H4 (cell line): ENCODE measurements at regions not wholly inside any gene's neighbourhood (a gene's known extent, or its start where the extent isn't known, plus 50 kb on each side); places are given as distances from the start of the nearest gene placed in this dataset.

Experiments
- DNase-seq: peaks from one replicate; pipeline ENCODE4 v3.0.0-alpha.2; 2015; ENCODE audit warnings: low spot score

DNA sequence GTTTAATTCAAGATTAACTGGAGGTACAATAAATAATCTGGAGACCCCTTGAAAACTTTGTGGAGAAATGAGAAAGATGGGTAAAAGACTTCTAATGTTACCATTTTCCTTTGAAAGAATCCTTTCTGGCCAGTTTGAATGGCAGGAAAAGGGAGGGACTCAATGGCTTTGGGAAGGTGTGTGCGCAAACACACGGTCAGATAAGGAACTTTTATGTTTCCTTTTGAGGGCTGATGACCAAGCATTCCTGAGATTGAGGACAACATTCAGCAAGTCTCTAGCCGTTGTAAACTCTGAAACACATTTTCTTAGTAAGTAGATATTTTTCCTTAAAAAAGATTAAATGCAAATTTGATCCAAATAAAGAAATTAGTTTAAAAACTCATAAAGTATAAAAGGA, 909.7 kb upstream of the TENM4 start:
- DNase-seq: no peak

DNA sequence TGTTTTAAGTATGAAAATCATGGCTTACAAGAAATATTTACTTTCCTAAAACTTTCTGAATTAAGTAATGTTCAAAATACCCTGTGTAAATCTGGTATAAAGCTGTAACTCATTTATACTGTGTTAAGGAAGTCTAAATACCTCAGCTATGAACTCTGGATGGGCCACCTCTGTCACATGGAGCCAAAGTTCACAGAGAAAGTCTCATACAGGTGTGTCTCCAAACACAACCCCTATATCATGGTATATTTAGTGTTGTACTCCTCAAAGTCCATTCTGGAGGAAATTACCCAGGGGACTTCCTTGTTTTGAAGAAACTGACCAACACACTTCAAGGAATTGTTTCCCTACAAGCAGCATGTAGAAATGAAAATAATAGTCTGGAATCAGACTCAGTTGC, 909.2 kb upstream of the TENM4 start:
- no peak for DNase-seq

DNA sequence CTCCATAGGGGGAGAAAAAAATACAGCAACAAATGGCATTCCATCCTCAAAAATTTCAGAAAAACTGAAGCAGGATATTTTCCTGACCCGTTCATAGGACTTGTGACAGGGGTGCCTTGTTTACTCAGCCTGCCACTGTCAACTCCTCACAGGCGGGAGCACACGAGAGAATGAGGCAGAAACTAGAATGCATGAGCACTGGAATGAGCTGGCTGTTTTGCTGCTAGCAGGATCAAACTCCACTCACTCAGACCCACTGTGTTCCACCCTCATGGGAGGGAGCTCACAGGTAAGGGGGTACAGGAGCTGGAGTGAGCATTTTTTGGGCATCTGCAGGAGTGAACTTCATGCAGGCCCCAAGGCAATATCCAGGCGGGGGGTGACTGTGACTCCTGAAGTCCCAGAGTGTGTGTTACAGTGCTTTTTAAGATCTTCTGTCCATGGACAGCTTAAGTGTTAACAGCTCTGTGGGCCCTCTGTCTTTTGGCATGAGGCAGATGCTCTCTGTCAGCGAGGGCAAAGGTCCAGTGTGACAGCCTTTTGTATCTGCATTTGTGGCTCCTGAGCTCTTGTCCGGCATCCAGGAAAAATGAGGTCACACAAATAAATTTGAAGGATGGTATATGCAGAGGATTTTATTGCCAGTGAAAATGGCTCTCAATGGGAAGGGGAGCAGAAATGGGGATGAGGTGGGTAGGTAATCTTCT, 905.7 kb upstream of the TENM4 start:
- no peak for DNase-seq

DNA sequence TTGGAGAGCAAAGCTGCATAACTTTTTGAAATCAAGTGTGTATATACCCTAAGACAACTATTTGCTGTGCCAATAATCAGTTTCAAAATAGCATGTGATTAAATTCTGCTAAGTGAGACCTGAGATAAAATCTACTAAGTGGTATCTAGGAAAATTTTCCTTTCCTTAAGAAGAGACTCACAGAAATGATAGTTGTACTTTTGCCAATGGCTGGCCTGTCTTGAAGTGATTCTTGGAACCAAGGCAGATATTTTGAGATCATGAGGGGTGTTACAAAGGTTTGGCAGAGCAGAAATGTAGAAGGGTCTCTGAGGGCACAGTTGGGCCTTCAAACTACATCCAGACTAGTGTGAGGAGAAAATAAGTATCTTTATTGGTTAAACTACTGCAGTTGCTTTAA, 902.6 kb upstream of the TENM4 start:
- DNase-seq: no peak

DNA sequence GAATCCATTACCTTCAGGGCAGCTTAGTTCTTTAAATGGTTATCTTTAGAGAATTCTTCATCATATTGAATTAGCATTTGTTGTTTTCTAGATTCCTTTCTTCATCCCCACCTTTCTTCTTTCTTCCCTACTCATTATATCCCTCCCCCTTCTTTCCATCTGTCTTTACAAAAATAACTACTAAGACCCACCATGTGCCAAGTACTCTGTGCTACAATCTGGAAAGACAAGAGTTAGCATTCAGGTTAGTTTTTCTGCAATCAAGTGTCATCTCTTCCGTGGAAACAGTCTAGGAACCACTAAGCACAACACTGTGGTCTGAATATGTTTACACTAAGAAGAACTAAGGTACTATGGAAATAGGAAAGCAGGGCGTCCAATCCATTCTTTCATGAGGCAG, 897.4 kb upstream of the TENM4 start:
- DNase-seq: no peak

DNA sequence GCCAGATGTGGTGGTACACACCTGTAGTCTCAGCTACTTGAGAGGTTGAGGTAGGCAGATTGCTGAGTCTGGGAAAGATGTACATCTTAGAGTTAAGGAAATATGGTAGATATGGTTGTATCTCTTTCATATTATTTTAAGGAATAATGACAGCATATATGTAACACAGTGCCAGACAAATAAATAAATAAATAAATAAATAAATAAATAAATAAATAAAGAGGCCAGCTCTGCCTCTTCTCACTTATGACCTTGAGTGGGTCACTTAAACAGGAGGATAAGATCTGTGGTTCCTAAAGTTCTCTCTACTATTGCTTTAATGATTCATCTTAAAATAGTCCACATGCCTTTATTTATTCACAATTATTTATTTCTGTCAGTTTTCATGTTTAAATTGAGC, 890.9 kb upstream of the TENM4 start:
- no peak for DNase-seq

DNA sequence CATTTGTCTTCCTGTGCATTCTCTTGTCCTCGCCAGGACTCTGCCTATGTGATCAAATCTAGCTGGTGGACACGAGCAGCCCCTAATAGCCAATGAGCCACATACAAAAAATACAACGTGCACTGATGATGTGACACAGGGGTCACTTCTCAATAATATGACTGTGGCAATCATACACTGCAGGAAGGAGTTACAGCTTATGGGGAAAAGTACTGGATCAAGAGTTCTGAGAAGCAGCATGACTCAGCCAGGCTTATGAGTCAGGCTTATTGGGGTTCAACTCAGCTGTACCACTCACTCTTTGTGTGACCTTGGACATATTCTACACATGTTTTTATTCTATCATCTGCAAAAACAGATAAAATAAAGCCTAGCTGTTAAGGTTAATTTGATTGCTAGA, 889.4 kb upstream of the TENM4 start:
- no peak for DNase-seq

DNA sequence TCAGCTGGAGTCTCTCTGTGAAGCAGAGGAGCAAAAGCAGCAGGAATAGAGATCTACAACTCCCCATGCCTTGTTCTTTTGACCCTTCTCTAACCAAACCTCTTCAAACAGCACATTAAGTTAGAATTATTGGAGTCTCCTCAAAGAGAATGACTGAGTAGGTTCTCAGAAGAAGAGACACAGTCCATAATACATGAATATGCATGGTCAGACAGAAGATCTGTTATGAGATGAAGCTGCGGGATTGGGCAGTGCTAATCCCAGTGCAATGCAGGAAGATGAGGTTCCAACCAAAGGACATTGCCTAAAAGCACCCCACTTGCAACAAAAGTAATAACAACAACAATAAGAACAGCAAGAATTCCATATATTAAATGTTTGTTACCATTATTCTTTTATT, 887.9 kb upstream of the TENM4 start:
- no peak for DNase-seq

DNA sequence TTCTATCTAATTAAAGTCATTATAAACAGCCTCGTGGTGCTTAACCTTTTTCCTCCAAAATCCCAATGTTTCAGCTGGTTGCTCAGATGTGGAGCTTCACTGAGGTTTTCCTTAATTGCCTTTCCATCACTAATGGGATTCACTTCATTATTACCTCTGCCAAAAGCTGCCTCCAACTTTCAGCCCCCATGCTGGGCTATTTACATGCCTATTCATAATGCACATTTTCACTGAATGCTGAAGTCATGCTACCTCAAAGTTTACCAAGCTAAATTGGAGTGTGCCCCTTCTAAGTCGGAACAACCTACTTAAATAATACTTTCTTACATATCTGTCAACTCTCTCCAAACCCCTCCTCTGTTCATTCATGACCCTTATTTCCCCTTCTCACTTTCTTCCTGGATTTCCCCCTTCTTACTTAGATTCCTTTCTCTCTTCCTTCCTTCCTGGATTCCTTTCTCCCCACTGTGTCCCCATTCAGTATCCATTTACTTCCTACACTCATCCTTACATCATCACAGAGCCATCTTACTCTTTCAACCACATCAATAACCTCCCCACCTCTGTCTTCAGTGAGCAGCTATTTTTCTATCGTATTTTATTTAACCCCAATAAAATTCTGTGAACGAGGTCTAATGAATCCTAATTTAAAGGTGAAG, 887.3 kb upstream of the TENM4 start:
- no peak for DNase-seq

DNA sequence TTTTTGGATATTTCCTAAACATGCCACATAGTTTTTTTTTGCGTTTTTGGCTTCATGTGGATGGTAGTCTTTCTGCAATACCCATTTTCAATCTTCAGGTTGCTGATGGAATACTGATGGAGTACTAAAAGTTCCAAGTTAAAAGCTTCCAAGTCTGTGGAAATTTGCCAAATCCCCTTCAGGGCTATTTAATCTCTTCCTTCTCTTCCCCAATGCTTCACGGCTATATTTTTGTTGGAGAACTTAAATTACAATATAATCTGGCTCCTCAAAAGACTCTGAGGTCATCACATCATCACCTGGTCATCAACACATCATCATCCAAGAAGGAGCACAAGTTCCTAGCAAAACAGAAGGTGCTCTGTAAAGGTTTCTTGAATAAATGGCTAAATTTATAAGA, 881.0 kb upstream of the TENM4 start:
- no peak for DNase-seq

DNA sequence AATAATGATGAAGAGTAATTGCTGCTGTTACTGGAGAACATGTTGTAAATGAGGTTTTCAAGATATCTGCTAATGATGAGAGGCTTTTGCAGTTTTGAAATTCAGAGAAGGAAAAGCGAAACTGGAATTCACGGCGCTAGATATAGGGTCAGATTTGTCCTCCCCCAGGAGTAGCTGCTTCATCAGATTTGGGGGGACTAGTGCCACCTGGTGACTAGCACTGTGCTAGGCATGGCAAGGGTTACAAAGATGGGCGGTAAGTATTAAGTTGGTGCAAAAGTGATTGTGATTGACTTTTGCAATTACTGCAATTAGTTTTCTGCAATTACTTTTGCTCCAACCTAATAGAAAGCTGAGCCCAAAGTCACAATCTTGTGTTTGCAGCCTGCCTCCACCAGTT, 879.9 kb upstream of the TENM4 start:
- DNase-seq: peak; percentile 13

DNA sequence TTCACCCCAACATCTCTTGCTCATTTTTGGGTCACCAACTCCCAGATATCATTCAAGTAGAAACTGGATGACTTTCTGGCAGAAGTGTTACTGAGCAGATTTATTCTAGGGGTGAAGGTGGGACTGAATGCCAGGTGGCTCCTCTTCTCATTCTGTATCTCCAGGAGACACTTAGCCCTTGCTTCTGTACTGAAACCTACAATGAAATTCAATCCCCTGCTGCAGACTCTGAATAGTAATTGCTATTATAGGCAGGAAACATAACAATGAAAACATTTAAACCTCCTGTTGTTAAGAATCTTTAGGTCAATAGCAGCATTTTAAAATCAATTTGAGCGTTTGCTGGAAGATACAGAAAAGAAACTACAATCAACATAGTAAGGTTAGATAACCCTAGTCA, 879.4 kb upstream of the TENM4 start:
- DNase-seq: no peak

DNA sequence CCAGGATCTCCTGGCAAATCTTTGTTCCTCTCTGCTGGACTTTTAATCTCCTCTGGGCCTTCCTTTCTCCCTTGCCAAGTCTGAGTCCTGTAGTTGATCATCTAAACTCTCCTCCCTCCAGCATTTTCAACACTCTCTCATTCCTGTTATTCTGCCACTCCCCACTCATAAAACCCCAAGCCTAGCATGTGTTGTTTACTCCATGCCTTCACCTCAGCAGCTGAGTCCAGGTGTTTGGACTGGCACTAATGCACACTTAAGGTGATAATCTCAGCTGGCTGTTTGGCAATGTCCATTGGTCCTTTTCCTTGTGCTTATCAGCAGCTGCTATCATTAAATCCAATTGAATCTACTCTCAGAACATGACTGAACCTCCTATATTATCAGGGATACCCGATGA, 876.8 kb upstream of the TENM4 start:
- DNase-seq: no peak

DNA sequence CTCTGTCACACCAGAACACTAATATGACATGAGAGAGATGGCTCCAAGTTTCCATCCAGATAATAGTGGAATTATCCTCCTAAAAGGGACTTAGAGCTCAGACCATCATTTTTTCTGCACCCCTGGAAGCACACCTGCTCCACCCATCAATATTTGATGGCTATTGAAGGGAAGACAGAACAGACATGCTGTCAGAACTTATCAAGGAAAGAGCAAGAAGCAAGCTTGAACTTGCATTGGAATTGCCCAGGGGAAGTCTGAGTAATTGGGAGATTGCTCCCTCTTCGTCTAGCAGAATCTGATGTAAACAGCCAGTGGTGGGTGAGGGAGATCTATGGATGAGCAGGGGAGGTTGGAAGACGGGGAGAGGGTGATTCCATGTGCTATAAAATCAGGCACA, 874.4 kb upstream of the TENM4 start:
- DNase-seq: no peak

DNA sequence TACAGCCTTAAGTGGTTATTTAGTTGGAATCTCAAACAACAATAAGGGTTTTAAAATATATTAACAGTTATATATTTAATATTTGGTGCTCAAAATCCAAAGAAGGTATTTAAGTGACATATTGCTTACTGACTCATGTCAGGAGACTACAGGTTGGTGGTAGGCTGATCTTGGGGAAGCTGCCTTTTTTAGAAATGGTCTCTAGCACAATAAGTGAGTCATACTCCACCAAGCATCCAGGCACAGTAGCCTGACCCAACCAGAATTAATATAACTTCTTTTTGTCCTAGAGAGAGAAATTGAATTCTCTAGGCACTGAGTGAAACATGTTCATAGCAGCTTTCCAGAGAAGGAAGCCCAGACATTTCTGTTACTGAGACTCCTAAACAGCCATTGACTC, 868.5 kb upstream of the TENM4 start:
- no peak for DNase-seq

DNA sequence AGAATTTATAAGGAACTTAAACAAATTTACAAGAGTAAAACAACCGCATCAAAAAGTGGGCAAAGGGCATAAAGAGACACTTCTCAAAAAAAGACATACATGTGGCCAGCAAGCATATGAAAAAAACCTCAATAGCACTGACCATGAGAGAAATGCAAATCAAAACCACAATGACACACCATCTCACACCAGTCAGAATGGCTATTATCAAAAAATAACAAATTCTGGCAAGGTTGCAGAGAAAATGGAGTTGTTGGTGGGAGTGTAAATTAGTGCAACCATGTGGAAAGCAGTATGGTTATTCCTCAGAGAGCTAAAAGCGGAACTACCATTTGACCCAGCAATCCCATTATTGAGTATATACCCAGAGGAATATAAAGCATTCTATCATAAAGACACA, 866.8 kb upstream of the TENM4 start:
- no peak for DNase-seq

DNA sequence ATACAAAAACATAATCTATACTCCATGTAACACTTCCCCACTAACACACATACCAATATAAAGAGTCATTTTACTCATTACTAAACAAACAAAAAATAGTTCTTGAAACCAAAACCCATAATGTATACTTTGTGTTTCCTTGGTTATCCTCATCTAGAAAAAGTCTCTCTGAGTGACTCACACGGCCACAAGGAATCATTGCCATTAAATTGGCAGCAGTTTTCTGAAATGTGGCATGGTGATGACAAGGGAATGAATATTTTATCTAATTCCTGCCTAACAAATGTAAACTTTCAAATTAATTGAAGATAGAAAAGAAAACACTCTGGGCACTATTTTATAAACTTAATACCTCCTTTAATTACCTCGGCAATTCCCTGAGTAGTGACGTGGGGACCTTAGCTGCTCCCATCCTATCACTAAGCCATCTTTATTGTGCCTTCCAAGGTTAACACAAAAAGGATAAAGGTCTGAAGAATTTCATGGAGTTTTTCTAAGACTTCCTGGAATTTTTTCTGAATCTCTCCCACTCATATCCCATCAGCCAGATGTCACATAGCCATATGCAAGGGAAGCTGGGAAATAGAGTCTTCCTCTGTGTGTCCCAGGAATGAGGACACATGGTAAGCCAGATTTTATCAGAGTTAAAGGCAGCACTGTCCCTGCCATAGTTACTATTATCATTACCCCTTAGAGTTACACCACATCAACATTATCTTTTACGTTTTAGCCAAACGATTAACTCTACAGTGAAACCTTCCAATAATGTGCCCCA, 857.2 kb upstream of the TENM4 start:
- DNase-seq: peak; percentile 89

DNA sequence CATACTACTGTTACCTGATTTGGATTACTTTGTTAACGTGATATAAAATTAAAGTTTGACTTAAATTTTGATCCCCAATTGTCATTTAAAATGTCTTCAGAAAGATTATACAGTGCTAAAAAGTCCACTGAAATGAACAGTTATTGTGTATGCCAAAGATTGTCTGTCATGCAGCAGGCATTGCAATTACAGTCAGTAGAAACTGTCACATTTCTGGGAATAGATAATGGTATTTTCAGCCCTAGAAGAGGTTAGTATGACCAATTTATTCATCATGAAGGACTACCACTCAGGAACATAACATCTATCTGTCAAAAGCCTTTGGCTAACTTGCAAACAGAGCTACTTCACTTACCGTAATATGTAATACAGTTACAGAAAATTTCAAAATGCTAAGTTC, 852.5 kb upstream of the TENM4 start:
- no peak for DNase-seq

DNA sequence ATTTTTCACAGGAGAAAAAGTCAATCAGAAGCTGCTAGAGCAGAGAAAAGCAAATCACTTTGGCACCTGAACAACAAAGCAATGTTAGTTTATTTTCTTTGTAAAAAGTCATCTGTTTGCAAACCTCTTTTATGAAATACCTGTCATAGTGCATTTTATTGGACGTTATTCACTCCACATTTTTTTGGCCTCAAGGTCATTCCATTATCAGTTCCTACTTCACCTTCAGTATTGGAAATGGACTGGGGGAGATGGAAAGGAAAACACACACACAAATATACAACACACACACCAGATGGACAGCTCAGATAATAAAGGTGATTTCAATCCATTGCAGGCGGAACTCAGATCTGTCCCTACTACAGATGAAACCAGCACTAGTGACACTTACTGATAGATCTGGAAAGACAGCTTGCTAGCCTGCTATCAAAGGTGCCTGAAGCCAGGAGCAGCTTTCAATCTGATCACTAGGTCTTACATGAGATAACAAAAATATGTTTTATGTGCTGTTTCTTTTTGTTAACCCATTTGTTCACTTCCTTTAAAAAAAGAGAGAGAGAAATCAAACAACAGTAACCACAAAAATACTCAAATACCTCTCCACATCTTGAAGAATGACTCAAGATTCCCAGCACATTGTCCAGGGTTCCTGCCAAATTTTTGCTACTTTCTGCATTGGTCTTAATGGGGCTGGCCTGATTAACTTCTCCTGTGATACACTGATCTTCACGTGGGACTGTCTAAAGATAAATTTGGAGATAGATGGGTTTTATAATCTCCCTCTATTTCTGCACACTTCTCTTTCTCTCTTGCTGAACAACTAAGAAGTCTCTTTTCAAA, 844.3 kb upstream of the TENM4 start:
- no peak for DNase-seq

DNA sequence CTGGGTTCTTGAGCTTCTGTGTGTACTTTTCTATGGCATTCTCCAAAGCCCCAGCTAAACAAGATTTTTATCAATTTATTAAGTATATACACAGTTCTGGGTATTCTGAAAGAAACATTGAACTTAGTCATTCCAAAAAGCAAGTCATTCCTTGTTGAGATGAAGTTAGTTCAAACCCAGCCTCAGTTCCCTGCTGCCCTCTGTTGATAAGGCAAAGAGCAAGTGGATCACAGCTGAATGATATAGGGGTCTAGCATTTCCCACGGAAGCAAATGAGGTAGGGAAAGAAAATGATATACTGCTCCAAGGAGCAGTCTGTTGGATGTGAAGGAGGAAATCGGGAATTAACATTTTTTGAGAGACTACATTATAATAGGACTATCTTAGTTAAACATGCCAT, 841.8 kb upstream of the TENM4 start:
- DNase-seq: no peak

DNA sequence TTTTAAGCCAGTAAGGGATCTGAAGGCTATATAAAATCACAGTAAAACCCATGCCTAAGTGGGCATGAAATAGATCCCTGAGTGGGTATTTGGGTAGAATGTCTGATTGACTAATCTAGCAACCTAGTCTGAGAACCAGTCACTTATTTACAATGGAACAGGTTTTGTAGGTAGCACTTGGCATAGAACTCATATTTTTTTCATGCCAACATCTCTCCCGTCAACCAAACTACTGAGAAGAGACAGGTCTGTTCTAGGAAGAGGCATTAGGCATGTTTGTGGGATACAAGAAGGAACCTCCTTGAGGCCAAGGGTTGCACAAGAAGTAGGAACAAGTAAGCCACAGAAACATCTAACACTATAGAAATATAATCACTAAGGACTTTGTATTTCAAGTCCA, 840.4 kb upstream of the TENM4 start:
- no peak for DNase-seq

DNA sequence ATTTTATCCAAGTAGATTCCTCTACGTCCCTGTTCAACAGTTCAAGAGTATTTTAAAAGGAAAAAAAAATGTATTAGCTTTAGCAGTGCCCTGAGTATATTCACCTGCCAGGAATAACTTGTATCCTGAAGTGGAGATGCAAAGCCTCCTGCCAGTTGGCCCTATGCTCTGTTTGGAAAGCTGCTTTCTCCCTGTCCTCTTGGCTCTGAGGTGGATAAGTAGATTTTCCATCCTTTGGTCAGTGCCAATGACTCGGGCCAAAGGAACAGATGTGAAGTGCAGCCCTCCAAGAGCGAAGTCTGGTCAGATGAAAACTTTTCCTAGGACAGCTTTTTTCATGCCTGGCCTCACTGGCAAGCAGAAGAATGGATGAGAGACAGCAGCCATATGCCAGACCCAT, 839.9 kb upstream of the TENM4 start:
- no peak for DNase-seq
